ENCODE measurements at regions not wholly inside any gene's neighbourhood (a gene's known extent, or its start where the extent isn't known, plus 50 kb on each side); places are given as distances from the start of the nearest gene placed in this dataset.

GRCh38 chr17:36674278-36674650 is 72.9 kb downstream of the MRM1 start:
- no peak overlapping the region for H3K4me3 ChIP-seq (ENCODE audit: extremely low read depth in 1 of 4, insufficient read depth in 2 of 4, low read depth in 3 of 4, low read length in 4 of 4)
- H2AFZ ChIP-seq (ENCODE audit: low read length), result no peak overlapping the region
- DNase-seq (ENCODE audit: low read depth in 1 of 2, low spot score in 2 of 2) (no peak), FAIRE-seq (no peak)
- no peaks in the 10 kb centered on the region for H3K23me2 ChIP-seq (ENCODE audit: low read depth, low read length)
- CTCF ChIA-PET (ENCODE audit: partially characterized antibody), result interaction anchor here (1.6 kb wide), 1 partner anchor 81 kb away, joined by 5 read pairs; no protein-coding TSS in a partner anchor
- H2BK120ac ChIP-seq (replicated peaks; ENCODE audit: low read depth, low read length), result no peak overlapping the region
- 81% methylated on average over 4 of the region's 4 CpGs; no CpG with 5 or more reads in 1 of the 2 experiments for WGBS, 2 experiments (ENCODE audit: extremely low coverage in 1 of 2, insufficient coverage in 1 of 2, insufficient read length in 1 of 2, insufficient replicate concordance in 2 of 2, low coverage in 1 of 2, low lambda C conversion rate in 2 of 2, missing lambda C conversion rate in 1 of 2)
- no peak overlapping the region for H3K56ac ChIP-seq (replicated peaks; ENCODE audit: insufficient read length, low read depth, low read length)
- H3K18ac ChIP-seq (ENCODE audit: extremely low read depth, low read length), result no peak overlapping the region
- no peaks in the 10 kb centered on the region for H3K27me3 ChIP-seq (replicated peaks in 1 of 4; ENCODE audit: control insufficient read depth in 3 of 4, extremely low read depth in 1 of 4, insufficient read depth in 3 of 4, low read length in 3 of 4)
- no peak overlapping the region for H4K5ac ChIP-seq (ENCODE audit: insufficient read length, low read depth, low read length)
- H3K23ac ChIP-seq (ENCODE audit: insufficient read length), result no peak overlapping the region
- H3K4me1 ChIP-seq (replicated peaks in 1 of 4; ENCODE audit: control insufficient read depth in 3 of 4, insufficient read depth in 4 of 4, low read length in 3 of 4), result peaks cover 0 to 3% (median 0%) of the 10 kb centered on the region in 4 experiments; a peak in 1 of 7 replicates
- no peaks in the 10 kb centered on the region for H3K79me2 ChIP-seq (ENCODE audit: control insufficient read depth in 1 of 2, insufficient read depth in 2 of 2, low read length in 2 of 2)
- H2BK15ac ChIP-seq (ENCODE audit: low read length), result no peak overlapping the region
- H3K4ac ChIP-seq (replicated peaks; ENCODE audit: insufficient read length, low read depth, low read length), result no peak overlapping the region
- H4K8ac ChIP-seq (ENCODE audit: extremely low read depth, insufficient read depth, low read length), result no peak overlapping the region
- no peak overlapping the region for H2BK20ac ChIP-seq (ENCODE audit: low read length)
- no peaks in the 10 kb centered on the region for H3K36me3 ChIP-seq (ENCODE audit: control insufficient read depth in 2 of 4, insufficient read depth in 4 of 4, low read length in 3 of 4)
- no peak overlapping the region for H2BK5ac ChIP-seq (ENCODE audit: low read depth, low read length)
- H4K91ac ChIP-seq (replicated peaks; ENCODE audit: insufficient read length, low read length), result no peak overlapping the region
- H3K4me2 ChIP-seq (ENCODE audit: insufficient read depth in 1 of 2, low read depth in 2 of 2, low read length in 2 of 2), result no peak overlapping the region
- H2BK12ac ChIP-seq (ENCODE audit: low read depth, low read length), result no peak overlapping the region
- H3K14ac ChIP-seq (ENCODE audit: insufficient read length), result no peak overlapping the region
- H2AK5ac ChIP-seq (ENCODE audit: low read depth, low read length), result no peak overlapping the region
- H3K79me1 ChIP-seq (ENCODE audit: low read depth, low read length), result no peaks in the 10 kb centered on the region; the same call in 1 of the 2 replicates
- H3K9ac ChIP-seq (replicated peaks in 1 of 4; ENCODE audit: extremely low read depth in 1 of 4, low read depth in 3 of 4, low read length in 3 of 4), result no peak overlapping the region
- no peak overlapping the region for H3K27ac ChIP-seq (ENCODE audit: low read depth, low read length)
- H3K9me3 ChIP-seq (ENCODE audit: insufficient read depth in 2 of 2, low read depth in 1 of 2, low read length in 1 of 2), result no peaks in the 10 kb centered on the region
- POLR2A ChIA-PET (ENCODE audit: partially characterized antibody), result no interaction called here
- H4K20me1 ChIP-seq (replicated peaks in 1 of 2; ENCODE audit: control insufficient read depth in 1 of 2, insufficient read depth in 2 of 2, low read length in 2 of 2), result no peaks in the 10 kb centered on the region
- TF ChIP-seq CHD2 (IDR thresholded peaks at IDR 0.05; ENCODE audit: low read length) (no peak), KDM4A (IDR thresholded peaks at IDR 0.05; ENCODE audit: low read depth, low read length, severe bottlenecking) (no peak), HDAC2 (IDR thresholded peaks at IDR 0.05; ENCODE audit: borderline replicate concordance in 1 of 2, low read depth in 2 of 2, low read length in 2 of 2) (no peak), TAF7 (optimal IDR thresholded peaks at IDR 0.05; ENCODE audit: borderline replicate concordance, low read depth, low read length) (no peak), SRF (IDR thresholded peaks at IDR 0.05; ENCODE audit: low read depth, low read length) (no peak), TAF1 (IDR thresholded peaks at IDR 0.05; ENCODE audit: low read depth, low read length) (no peak), JUND (IDR thresholded peaks at IDR 0.05; ENCODE audit: low read length) (no peak), RBBP5 (IDR thresholded peaks at IDR 0.05; ENCODE audit: borderline replicate concordance, low read depth, low read length) (no peak), BACH1 (IDR thresholded peaks at IDR 0.05; ENCODE audit: low read length) (no peak), SIX5 (IDR thresholded peaks at IDR 0.05; ENCODE audit: low read depth, low read length) (no peak), CBX5 (IDR thresholded peaks at IDR 0.05; ENCODE audit: low read depth, low read length) (no peak), USF2 (IDR thresholded peaks at IDR 0.05; ENCODE audit: low read length) (no peak), SAP30 (IDR thresholded peaks at IDR 0.05; ENCODE audit: insufficient read depth, insufficient replicate concordance, low read length) (no peak), TEAD4 (IDR thresholded peaks at IDR 0.05; ENCODE audit: low read depth, low read length) (no peak), CEBPB (IDR thresholded peaks at IDR 0.05; ENCODE audit: low read depth, low read length) (no peak)
